NCI-H1417 (cell line): ENCODE measurements at regions not wholly inside any gene's neighbourhood (a gene's known extent, or its start where the extent isn't known, plus 50 kb on each side); places are given as distances from the start of the nearest gene placed in this dataset.

Experiments used
- DNase-seq, 3 experiments: peaks; one replicate each; lab custom pipeline; 2025; lab: John Stamatoyannopoulos, UW

DNA sequence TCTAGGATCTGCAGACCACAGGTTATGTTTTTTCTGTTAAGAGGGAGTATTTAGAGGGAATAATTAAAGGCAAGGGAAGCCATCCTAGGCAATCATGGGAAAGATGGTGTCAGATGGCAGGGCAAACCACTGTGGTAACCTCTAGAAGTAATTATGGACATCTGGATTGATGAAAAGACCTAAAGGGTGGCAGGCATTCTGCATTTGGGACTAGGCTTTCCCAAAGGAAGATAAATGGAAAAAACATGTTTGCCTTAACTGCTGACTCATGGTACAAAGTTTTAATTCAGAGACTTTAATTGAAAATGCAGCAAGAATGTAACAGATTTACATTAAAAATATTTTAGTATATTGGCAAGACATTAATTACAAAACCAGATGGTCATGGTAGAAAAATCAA is 88.1 kb downstream of the TMEM30B start:
- no peak for DNase-seq

DNA sequence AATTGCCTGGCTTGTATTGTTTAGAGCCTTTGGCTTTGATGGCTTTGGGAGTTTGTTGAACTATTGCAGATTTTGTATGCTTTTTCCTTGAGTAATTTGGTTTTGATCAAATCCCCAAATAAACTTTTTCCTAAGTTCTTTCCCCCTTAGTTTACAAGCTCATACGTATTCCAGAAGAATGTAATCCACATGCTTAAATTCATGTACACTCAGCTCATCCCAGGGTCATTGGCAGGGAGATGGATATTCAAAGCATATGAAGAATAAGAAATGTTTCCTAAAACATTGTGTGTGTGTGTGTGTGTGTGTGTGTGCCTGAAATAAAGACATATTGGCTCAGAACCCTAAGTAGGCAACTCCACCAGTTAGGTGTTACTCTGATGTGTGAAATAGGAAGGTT is 89.4 kb downstream of the TMEM30B start:
- no peak for DNase-seq

GRCh38 chr14:61190341-61190740 is 90.8 kb downstream of the TMEM30B start:
- DNase-seq = no peak

GRCh38 chr14:61188978-61189808 is 91.9 kb downstream of the TMEM30B start:
- peak in 1 of 3 experiments; percentile 55 for DNase-seq

- no peak for DNase-seq
Measured at GRCh38 chr14:61188196-61188595, 92.9 kb downstream of the TMEM30B start.

- DNase-seq = no peak
Measured at GRCh38 chr14:61187196-61187905, 93.8 kb downstream of the TMEM30B start.

DNA sequence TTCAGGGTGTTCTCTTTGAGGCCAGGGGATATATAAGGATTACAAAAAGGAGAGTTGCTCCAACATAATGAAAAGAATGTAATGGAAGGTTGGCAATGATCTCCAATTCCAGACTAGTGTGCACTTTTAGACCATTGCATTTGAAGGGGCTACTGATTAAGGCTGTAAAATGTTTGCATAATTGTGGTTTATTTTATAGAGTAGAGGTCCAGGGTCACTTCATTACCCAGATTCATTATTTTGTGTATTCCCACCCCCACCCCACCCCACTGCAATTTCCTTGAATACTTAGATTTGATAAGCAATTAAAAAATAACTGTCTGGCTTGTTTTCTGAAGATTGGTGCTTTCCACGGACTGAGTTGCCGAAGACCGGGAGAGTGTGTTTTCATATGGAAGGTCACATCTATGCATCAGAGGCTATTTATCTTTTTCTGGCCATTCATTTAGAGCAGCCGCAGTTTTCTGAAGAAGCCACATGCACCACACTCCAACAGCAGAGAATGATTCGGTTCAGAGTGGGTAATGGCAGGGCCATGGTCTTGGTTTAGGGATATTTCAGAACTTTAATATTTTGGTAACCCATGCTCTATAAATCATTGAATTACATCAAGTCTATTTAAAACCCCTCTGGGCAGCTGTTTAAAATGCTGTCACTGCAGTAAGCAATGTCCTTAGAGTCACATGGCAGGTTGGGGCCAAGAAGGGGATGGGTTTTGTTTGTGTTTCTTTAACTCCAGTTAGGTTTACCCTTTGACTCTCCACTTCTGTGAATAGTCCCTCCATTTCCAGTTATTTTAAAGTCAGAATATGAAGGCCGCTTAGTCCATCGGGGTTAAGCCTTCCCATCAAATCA is 94.6 kb downstream of the TMEM30B start:
- no peak for DNase-seq

DNA sequence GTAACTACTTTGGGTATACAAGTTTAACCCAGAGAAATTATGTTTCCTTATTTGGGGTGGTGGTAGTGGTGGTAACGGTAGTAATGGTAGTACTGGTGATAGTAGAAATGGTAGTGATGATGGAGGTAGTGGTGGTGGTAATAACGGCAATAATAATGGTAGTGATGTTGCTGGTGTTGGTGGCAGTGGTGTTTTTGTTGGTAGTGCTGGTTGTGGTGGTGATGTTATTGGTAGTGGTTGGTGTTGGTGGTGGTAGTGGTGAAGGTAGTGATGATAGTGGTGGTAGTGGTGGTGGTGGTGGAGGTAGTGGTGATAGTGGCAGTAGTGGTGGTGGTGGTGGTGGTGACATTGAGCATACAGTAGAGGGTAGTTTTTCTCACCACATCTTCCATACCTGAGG is 95.6 kb downstream of the TMEM30B start:
- DNase-seq = no peak

- no peak for DNase-seq
Measured at GRCh38 chr14:61184112-61184511, 97.0 kb downstream of the TMEM30B start.

GRCh38 chr14:61183196-61183885 is 97.8 kb downstream of the TMEM30B start:
- DNase-seq = no peak

GRCh38 chr14:61179796-61180398 is 101.2 kb downstream of the TMEM30B start:
- DNase-seq = no peak

DNA sequence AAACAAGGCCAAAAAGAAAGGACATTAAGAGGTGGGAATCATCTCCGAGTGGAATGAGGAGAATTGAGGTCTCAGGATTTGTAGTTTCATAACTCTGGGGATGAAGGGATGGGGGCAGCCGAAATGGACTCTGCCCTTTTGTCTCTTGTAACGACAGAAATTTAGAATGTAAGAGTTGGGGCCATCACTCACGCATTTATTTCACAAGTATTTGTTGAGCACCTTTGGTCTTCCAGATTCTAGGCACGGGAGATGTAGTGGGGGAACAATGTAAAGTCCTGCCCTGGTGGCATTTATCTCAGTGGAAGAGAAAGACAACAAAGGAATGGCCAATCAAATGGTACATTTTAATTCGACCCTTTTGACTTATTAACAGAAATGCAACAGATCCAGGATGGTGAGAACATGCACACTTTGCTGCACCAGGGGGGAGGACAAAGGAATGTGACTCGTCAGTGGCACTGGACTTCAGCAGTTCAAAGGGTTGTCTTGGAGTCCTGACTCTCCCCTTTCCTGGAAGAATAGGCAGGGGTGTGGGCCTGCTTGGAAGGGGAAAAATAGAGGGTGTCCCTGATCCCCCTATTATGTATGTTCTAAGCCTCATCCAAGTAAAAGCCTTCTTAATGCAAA is 102.0 kb downstream of the TMEM30B start:
- no peak for DNase-seq

DNA sequence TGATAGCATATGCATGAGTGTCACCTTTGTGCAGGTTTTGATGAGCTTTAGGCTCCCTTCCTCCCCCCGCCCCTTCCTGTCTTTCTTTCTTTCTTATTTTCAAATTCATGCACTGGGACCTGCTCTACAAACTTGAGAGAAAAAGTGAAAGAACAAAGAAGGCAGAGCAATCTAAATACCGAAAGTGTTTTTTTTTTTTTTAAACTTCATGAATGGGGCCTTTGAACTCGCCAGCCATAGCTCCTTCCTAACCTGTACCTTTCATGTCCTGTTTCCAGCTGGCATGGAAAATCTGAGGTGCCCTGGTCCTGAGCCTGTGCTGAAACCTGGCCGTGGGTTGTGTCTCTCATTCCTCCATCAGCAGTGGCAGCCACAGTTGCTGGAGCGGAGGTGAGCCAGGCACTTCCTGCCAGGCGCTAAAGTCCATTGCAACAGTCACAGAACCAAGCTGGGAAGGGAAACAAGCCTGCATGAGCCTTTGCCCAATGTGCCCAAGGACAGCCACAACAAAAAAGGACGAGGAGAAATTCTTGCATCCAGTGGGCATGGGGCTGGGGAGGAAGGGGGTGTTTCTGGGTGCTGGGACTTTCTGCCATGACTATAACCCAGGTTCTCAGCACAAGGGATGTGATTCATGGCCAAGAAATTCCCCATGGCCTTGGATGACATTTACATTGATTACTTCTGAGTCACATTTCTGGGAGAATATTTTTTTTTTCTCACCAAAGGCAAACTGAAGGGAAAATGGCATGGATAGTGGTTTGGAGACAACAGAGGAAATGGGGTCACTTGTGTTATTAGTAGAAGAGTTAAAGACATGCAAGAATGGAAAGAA is 102.7 kb downstream of the TMEM30B start:
- DNase-seq = no peak

GRCh38 chr14:61177279-61178225 is 103.6 kb downstream of the TMEM30B start:
- no peak for DNase-seq

GRCh38 chr14:61176686-61177085 is 104.5 kb downstream of the TMEM30B start:
- no peak for DNase-seq

GRCh38 chr14:61174987-61175386 is 106.2 kb downstream of the TMEM30B start:
- DNase-seq = no peak

DNA sequence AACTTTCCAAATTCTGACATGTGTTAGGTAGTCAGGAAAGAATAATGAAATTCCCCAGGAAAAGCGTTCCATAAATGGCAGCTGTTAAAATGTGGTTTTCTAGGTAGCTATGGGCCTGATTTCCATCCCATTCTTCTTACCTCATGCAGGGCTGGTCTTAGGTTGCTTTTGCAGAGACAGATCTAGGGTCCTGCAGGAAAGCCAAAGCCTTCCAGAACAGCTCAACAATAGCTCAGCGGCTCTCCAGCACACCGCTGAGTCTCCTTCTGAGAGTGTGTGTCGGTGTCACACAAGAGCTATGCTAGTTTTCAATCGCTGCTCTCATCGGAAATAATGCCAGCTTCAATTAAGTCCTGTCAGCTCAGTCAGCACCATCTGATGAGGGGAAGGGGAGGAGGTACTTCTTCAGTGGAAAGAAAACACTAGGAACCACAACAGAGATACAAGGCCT is 106.7 kb downstream of the TMEM30B start:
- no peak for DNase-seq

DNA sequence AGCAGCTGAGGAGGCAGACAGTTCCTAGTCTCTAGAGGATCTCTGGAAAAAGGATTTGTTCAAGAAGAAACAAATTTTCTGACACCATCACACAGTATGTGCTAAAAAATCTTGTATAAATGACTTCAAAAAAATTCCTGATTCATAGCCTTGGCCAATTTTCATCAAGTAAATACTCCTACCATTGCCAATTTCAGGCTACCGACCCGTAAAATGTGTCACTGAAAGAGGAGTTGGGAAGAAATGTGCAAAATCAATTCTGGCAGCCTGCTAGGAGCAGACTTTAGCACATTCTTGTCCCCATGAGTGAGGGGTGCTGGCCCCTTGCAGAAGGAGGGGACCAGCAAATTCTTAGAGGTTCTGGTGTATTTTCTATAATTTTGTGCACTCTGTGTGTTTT is 109.4 kb downstream of the TMEM30B start:
- DNase-seq = no peak

DNA sequence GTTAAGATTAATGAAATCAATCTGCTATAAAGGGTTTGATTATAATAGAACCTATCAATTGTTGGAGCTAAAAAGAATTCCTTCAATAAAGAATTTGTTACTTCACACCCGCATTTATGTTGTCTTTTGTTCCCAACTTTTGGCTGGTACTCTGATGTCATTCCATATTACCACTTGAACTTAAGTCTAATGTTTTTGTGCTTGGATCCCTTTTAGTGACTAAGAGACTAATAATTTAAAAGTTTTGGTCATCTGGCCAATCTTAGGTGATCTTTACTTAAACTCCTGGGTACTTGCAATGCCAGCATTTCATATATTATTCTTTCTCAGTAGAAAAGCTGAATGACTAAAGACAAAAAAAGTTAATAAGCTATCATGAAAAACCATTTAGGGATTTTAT is 113.0 kb downstream of the TMEM30B start:
- DNase-seq = no peak
